ENCODE measurements at regions not wholly inside any gene's neighbourhood (a gene's known extent, or its start where the extent isn't known, plus 50 kb on each side); places are given as distances from the start of the nearest gene placed in this dataset.
"Not testable (repeated sequence)": the region's sequence is repeated elsewhere in the genome, so short reads cannot be mapped to it uniquely, and the experiment has no call there.

DNA sequence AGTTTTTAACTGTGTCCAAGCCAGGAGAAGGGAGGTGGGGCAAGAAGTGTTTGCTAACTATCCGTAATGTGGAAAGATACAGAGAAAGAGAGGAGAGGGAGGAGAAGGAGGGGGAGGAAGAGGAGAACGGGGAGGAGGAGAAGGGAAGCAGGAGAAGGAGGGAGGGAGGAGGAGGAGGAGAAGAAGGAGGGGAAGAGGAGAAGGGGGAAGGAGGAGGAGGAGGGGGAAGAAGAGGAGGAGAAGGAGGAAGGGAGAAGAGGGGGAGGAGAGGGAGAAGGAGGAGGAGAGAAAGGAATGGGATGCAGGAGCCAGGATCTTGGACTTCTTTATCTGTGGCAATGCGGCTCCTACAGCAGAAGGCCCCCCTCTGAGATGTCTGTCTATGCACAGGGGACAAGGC lies 510.3 kb upstream of the CCDC196 start:
- DNase-seq, result no peak

DNA sequence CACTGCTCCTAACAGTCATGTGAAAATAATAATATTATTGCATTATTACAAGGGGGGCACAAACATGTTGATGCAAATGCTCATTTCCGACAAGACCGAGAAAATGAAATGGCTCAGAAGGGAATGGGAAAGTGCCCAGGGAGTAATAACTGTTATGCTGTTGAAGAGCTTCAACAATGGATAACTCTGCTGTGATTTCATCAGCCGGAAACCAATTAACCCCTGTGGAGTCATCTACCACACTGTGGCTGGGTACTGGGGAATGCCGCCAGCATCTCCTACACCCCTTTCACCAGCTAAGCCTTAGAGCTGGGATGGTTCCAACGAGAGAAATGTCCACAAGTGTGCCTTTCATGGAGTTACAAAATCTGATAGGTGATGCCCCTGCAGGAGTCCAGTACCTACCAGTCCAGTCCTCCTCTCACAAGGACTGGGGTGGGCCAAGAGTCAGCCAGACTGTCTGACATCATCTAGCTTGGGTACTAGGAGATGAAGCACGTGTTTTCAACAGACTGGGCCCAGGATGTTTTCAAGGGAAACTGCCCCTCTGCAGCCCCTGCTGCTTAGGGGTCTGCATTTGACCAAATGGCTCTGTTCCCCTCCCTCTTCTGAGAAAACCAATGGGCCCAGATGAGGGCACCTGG lies 509.3 kb upstream of the CCDC196 start:
- no peak for DNase-seq

DNA sequence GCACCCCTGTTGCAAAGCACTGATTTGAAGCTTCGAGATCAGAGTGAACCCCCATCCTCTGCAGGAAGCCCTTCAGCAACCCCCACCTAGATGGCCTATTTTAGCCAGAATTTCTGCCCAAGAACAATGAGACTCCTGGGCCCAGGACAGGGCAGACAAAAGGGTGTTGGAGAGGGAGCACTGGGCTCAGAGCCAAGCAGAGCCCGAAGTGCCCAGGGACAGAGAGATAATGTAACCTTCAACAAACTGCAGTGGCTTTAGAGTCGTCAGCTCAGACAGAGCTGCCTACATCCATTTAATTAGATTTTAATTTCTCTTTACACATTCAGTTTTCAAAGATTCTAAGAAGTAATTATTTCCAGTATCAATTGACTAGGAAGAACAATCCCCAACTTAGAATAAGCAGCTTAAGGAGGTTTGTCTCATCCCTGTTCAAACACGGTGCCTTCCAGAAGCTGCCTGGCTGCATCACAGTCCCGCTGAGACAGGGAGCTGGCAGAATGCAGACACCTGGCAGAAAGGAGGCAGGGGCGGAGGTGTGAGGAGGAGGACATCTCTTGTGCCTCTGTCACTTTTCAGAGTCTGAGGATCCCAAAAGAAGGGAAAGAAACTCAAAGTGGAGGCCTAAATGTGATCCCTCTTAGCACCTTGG lies 504.9 kb upstream of the CCDC196 start:
- DNase-seq, result no peak

DNA sequence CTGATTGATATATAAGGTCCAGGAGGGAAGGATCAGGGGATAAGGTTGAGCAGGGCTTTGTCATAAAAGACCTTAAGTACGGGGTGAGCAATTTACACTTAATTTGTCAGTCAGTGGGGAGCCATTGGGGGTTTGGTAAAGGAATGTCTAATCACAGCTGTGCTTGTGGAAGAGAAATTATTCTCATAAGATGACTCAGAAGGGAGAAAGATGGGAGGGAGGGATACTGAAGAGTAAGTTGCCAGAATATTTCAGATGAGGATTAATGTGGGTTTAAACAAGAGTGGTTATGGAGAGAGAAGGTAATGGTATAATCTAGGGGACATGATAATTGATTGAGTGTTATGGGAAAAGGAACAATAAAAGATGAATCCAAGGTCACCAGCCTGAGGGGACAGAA lies 500.1 kb upstream of the CCDC196 start:
- no peak for DNase-seq

DNA sequence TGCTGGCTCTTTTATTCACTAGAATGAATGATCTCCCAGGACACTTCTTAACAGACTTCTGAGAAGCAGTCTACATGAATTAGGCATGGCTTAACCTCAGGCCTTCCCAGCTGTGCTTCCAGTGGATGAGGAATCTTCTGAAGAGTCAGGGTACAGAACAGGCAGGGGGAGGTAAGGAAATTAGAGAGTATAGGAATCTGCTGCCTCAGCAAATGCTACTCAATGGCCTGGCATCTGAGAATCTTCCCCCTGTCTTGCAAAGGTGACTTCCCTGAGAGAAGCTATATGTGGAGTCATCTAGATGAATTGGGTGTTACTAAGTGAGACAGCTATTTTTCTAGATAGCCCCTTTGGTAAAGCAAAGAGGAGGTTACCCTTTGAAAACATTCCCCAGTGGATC lies 496.2 kb upstream of the CCDC196 start:
- DNase-seq, result no peak

DNA sequence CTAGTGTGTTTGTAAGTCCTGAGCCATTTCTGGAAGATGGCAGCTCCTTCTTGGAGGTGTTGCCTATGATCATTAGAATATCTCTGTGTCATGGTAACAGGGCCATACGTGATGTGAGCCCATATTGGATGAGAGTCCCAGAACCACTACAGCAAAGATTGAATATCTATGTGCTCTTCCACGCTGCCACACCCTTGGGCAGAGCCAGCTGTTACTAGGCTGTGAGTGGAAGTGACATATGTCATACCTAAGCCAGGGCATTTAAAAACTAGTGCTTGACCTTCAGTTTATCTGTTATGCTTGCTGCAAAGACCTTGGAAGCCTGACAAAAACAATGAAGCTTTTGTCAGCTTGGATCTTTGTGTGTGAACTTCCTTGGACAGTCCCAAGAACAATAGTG lies 495.1 kb upstream of the CCDC196 start:
- DNase-seq, result no peak

DNA sequence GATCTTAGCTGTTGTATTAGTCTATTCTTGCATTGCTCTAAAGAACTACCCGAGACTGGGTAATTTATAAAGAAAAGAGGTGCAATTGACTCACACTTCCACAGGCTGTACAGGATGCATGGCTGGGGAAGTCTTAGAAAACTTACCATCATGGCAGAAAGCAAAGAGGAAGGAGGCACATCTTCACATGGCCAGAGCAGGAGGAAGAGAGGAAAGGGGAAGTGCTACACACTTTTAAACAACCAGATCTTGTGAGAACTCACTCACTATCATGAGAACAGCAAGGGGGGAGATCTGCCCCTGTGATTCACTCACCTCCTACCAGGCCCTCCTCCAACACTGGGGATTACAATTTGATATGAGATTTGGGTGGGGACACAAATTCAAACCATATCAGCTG lies 494.2 kb upstream of the CCDC196 start:
- not testable (repeated sequence) for DNase-seq

DNA sequence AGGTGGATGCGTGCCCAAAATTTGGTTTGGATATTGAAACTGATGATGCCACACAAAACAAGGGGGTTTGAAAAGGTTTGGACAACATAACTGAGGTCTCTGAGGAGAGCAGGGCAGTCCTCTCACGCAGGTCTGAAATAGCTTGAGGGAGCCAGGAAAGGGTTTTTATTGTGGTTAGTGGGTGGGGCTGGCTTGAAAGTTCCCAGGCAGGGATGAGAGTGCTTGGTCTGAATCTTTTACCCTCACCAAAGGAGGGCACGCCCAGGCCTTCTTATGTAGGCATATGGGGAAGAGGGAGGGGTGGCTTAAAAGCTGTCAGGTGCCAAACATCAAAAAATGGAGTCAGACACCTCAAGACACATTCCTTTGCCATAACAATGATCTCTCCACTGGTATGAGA lies 493.1 kb upstream of the CCDC196 start:
- DNase-seq, result no peak

DNA sequence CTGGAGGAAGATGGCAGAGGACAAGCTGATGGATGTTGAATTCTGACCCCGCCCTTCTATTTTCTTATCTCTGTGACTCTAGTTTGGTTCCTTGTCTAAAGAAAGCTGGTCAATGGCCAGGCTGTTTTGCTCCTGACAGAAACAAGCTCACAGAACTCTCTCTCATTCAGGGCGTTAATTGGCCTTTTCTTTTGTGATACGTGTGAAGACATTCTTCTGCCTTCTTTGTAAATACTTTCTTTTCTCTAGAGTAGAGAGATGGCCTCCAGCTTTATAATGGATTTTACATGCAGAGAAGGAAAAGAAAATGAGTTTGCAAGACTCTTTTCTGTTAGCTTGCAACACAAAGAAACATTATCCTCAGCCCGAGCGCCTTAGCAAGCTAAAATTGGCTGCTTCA lies 492.2 kb upstream of the CCDC196 start:
- no peak for DNase-seq

DNA sequence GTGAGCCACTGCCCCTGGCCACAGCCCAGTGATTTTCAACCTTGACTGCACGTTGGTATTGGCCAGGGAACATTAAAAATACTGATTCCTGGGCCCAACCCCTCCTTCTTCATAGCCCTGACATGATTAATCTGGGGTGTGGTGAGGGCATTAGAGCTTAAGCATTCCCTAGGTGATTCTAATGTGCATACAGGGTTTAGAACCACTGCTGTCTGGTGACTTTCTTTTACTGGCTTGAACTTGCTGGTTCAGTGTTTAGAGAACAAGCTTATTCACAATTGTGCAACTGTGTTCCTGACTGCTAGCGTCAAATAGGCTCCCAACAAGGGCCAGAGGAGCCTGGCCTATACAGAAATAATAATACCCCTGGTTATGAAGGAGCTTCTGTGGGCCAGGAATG lies 488.8 kb upstream of the CCDC196 start:
- DNase-seq, result no peak

DNA sequence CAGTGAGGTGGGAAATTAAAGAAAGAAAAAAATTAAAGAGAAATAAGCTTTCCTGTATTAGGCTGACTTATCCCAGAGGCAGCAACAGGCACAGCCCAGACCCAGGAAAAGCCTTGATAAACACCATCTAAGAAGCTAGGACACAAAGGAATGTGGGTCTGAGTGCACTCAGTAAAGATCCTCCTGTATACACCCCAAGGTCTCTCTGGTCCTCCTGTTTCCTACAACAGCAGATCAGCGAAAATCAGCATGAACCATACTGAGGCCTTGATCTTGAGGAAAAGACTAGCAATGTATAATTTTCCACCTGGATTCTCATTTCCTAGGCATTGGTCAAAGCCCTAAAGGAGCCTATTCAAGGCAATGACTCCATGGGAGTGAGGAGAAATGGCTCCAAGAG lies 486.3 kb upstream of the CCDC196 start:
- DNase-seq, result no peak

DNA sequence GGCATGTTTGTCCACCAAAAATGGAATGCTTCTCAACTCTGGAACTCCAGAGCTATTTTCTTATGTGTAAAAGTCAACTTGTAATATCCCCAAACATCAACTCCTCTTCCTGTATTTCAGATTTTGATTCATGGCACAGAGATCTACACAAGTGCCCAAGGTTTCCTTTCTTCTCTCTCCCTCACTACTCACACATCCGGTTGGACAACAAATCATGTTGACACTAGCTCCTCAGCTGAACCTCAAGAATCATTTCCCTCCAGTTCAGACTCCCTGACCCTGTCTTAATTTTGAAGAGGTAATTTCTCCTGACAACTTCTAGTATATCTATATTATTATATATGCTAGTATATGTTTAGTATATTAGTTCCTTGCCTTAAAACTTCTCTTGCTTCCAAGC lies 485.4 kb upstream of the CCDC196 start:
- no peak for DNase-seq

DNA sequence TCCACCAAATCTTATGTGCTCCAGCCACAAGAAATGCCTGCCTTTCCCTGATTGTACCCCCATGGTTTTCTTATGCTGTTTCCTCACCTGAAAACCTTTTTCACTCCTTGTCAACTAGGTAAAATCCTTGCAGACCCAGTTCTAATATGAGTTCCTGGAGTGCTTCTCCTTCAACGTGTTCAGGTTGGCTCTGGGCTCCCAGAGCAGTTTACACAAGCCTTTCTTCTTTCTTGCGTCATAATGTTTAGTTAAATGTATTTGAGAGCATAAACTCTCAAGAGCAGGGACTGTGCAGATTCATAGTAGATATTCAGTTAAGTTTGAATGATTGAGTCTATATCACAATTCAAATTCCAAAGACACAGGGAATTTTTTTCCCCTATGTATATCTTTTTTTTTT lies 484.8 kb upstream of the CCDC196 start:
- no peak for DNase-seq

DNA sequence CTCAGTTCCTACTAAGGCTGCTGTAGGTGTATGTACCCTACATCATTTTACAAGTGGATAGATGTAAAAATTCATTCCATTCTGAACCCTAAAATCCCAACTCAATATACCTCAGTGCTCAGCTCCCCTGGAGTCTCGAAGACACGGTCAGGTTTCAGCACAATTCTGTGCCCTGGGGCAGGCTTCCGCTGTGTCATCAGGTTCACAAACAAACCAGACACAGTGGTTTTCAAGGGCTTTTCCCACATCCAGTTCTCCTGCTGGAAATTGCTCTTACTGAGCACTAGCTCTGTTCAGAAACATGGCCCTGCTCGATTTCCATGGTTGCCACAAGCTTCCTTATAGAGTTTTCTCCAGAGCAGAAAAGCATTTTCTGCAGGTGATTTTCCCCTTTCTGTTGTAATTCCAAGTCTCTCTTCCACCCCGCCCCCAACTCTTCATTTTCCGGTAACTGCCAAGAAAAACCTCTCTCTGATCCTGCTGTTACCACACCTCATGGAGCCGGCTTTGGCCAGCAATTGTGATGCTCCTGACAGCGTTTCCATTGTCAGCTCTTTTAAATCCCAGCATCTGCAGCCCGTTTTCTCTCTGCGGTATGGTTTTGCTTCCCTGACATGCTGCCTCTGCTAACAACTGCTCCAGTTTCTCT lies 483.0 kb upstream of the CCDC196 start:
- no peak for DNase-seq

DNA sequence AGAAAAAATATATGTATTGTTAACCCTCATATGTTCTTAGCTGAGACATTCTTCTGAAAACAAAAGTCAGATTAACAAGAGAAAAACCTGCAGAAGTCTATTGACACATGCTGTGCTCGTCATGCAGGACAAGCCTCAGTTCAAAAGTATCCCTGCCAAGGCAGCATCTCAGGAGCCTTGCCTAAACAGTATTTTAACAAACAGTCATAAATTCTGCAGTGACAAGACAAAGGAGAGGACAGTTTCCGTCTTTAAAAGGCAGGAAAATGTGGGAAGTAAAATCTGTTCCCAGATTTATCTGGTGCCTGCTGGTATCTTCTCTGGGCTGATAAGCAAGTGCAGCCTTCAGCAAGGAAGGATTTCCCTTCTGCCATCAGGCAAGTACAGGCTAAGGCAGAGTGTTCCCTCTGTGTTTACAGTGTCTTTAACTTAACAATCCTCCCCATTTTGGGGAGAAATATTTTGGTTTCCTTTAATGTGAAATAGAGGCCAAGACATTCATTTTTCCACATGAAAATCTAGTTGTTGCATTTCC lies 480.2 kb upstream of the CCDC196 start:
- DNase-seq, result no peak

DNA sequence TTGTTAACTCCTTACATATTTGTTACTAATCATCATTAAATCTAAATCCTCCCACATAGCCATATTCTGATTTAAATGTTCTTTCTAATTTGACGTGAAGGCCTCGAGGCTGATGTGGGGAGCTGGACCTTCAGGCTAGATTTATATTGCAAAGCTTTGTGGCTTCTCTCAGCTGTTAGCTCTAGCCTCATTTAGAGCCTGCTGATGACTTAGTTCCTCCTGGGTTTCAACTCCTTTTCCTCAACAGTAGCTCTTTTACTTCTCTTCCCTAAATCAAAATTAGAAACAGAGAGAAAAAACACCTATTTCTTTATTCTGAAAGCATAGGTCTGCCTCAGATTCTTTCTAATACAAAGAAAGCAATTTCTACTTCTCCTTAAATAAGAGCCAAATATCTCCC lies 477.5 kb upstream of the CCDC196 start:
- DNase-seq, result no peak

DNA sequence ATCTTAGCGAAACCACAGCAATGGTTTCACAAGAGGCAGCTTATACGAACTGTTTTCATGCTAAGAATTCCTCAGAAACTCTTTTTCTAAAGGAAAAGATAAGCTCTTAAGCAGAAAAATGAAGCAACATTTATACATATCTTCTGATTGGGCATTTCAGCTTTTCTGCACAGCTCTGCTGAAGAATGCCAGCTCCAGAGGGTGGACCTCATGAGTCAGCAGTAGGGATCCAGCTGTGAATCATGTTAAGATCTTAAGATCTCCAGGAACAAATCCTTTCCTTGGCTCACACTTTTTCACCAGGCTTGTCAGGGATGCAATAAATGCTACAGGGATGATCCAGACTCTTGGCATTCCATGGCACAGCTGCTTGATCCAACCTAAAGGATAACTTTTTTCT lies 477.1 kb upstream of the CCDC196 start:
- DNase-seq, result no peak

DNA sequence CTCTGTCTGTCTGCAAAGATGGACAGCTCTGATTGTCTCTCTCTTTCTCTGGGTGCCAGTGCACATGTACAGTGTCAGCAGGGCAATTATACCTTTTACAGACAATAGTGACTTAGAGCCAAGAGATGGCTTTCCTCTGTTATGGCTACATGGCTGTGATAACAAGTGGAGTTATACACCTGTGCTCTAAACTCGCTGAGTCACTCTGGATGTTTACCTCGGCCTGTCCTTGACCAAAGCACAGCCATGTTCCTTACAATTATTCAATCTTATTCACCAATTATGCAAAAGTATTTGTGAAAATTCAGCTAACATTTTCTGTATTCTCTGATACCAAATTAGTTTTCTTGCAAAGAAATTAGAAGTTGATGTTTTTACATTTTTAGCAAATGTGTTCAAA lies 475.5 kb upstream of the CCDC196 start:
- DNase-seq, result no peak

DNA sequence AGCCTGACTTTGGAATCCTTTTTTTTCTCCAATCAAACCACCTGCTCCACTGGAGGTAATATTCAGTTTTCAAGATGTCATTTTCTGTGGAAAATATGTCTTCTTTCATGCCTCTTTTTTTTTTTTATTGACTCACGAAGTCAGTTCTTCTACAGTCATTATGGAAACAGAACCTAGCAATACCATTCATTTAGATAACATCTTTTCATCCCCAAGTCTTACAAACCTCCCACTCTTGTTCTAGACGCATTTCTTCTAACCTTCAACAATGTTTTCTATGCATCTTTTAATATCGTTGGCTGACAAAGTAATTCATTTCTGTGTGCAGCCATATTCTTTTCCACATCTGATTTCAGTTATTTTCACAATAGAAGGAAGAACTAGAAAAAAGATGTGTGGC lies 474.3 kb upstream of the CCDC196 start:
- no peak for DNase-seq

DNA sequence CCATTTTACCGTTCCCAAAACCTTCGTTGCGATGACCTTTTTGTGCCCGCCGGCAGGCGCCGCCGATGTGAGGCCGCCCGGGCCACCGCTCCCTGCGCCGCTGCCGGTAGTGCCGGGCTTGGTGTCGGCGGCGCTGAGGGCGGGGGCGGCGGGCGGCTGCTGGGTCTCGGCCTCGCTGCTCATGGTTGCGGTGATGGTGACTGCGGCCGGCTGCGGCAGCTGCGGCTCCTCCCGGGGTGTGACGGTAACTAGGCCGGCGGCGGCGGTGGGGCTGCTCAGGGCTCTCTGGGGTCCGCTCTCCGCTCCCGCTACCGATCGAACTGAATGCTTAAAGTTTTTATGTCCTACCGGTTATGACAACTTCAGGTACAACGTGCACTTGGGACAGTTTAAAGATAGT lies 472.6 kb upstream of the CCDC196 start:
- DNase-seq, result not testable (repeated sequence)

DNA sequence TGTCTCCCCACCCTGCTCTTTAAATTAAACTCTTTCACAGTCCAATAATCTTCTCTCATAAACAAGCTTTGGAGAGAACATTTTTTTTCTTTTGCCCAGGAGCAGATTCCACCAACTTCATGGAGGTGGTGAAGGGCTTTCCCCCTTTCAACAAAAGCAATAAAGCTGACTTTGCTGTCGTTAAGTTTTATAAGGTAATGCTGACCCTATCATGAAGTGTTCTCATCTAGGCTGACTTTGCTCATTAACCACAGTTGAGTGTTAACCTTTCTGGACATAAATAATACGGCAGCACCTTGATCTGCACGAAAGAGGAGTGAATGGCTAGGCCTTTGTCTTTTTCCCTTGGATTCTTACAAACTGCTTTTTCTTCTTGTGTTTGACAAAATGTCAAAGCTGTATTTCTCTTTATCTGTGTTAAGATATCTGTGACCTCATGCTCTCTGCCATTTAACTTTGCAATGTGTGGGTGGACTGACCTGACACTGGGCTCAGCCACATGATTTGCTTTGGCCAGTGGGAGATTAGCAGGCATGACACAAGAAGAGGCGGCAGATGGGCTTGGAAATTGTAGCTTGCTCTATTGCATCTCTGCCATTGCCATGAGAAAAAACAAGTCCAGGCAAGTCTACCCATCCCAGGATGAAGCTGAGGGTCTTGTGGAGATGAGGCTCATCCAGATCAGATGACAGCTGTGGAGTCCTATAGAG lies 470.9 kb upstream of the CCDC196 start:
- DNase-seq, result no peak

DNA sequence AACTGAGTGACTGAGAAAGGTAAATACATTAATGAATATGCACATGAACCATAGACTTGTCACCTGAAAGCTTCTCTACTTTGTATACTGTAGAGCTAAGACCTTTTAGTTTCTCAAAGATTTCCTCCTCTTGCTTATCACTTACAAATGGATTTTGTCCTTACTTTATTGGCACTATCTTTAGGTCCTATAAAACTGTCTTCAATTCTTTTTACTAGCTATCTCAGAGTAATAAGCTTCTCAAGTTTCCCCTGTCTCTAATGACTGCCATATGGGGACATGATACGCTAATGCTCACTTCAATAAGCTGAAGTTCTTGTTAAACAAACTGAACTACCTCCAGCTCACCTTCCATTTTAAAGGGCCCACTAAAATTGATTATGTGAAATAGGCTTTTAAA lies 468.2 kb upstream of the CCDC196 start:
- no peak for DNase-seq

DNA sequence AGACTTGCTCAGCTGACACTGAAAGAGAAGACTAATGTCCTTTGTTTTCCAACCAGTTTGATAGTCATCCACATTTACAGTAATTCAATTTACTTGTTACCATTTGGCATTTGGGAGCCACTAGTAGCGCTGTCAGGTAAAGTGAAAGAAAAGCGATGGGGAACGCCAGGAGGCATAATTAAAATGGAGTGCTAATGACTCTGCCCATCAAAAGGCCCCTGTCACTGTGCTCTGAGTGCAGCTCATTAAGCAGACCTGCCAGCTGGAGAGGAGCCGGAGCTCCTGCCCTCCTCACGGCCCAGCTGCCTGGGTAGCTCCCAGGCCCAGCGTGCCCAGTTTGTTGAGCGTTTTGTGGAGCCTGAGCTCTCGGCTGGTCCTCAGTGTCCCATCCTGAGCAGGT lies 463.6 kb upstream of the CCDC196 start:
- DNase-seq, result no peak

DNA sequence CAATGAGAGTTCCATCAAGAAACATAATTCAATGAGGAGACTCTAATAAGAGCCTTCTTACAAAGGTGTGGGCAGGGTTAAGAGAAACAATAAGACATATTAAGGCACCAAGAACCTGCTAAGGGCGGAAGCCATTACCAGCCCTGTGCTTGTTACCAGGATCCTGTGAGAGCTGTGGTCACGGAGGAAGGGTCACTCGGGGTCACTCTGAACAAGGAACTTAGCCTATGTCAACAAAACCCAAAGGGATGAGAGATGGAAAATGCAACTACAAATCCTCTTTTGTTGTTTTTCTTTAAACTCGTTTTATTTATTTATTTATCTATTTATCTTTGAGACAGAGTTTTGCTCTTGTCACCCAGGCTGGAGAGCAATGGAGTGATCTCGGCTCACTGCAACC lies 460.4 kb upstream of the CCDC196 start:
- no peak for DNase-seq

Measured in T-helper 9 cell (primary cell).